ENCODE measurements at regions not wholly inside any gene's neighbourhood (a gene's known extent, or its start where the extent isn't known, plus 50 kb on each side); places are given as distances from the start of the nearest gene placed in this dataset.

DNA sequence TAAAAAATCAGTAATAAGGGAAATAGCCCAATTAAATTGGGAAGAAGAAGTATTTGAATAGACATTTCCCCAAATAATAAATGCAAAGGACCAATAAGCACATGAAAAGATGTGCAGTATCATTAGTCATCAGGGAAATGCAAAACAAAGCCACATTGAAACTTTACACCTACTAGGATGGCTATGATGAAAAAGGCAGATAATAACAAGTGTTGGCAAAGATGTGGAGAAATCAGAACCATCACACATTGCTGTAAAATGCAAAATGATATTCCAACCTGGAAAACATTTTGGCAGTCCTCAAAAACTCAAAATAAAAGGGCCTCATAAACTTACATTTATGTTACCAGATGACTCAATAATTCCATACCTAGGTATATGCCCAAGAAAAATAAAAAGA, 131.1 kb upstream of the G2E3 start:
- TF ChIP-seq EZH2 (IDR thresholded peaks at IDR 0.05; ENCODE audit: insufficient read depth, poor library complexity, severe bottlenecking) (no peak), EZH2phosphoT487 (IDR thresholded peaks at IDR 0.05; ENCODE audit: insufficient read depth, low read depth) (no peak)

Data from GM23248 (cell line).